ENCODE measurements at regions not wholly inside any gene's neighbourhood (a gene's known extent, or its start where the extent isn't known, plus 50 kb on each side); places are given as distances from the start of the nearest gene placed in this dataset.

DNA sequence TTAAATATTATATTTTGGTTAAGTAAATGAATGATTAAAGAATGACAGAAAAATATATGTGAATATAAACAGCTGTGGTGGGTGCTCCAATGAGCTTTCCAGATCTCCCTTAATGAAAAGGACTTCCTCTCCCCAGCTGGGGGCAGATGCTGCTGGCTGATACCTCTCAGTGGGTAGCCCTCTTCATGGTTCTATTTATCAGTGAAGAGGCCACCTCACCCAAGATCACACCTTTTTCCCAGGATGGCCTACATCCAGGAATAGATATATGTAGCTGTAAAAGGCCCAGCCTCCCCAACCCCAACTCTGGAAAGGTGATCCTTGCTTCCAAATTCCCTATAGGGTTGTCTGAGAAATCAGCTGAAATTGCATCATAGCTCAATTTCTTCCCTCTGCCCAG, 135.2 kb upstream of the ACVR2A start:
- no peak for DNase-seq

DNA sequence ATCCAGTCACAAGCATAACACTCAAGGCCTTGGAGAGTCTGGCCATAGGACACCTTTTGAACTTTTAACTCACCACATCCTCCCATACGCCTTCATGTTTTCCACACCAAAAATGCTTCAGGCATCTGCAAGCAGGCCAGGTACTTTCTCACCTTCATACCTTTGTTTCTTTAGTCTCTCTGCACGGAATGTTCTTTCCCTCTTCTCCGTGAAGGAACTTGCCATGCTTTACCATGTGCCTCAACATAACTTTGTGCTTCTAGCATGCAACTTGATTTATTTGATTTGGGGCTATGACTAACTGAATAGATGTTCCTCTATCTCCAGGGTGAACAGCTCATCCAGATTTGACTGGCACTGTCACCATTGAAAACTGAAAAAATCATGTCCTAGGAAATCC, 141.7 kb upstream of the ACVR2A start:
- no peak for DNase-seq

DNA sequence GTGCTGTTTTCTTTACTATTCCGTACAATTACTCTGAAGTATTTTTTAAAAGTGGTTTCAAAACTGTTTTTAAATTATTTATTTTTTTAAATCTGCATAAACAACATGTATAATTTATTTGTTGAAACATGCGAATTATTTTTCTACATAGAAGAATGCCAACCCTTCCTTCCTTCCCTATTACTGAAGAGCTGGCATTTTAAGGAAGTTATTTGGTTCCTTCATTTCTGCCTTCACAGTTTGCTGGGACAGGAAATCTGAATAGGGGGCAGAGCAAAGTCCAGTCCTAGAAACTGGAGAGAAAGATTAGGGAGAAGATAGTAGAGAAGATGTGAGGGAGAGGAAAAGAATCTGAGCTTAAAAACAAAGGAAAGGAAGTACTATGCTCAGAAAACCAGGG, 146.7 kb upstream of the ACVR2A start:
- DNase-seq = no peak

DNA sequence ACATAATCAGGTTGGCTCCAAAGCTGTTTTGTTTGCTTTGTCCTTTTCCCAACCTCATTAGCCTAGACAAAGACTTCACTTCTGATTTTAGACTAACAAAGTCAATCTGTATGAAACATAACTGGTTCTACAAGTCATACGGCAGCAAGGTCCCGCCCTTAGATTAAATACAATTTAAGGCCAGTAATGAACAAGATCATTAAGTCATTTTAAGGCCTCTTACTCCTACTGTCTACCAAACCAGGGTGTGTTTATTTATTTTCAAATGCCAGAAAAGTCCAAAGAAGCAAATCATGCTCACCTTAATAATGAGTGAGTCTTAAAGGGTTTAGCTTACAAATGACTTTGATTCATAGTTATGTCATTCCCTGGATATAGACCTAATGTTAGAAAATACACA, 148.4 kb upstream of the ACVR2A start:
- no peak for DNase-seq

DNA sequence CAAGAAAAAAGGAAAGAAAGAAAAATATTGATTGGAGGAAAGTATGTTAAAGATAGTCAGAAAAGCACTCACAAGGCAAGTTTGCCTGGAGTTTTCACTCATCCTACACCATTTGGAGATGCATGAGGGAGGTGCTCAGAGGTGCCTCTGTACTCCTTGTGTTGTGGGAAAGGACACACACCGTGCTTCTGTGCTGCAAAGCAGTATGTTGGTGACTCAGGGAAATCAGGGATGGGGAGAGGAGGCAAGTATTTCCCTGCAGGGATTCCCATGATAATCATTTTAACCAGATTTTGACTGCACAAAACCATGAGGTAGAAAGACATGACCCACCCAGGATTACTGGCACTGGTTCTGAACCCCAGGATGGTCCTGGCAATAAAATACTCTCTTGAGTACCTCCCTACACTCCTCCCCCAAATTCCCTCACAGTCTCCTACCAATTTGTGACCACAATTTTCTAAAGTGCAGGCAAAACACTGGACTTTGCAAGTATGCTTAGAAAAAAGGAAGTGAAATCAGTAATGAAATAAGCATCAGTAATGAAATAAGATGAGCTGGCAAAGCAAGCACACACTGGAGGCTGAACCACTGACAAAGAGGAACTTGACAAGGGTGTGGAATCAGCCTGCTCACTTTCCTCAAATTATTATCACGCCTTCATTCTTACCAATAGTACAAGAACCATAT, 155.5 kb upstream of the ACVR2A start:
- peak; percentile 67 for DNase-seq

DNA sequence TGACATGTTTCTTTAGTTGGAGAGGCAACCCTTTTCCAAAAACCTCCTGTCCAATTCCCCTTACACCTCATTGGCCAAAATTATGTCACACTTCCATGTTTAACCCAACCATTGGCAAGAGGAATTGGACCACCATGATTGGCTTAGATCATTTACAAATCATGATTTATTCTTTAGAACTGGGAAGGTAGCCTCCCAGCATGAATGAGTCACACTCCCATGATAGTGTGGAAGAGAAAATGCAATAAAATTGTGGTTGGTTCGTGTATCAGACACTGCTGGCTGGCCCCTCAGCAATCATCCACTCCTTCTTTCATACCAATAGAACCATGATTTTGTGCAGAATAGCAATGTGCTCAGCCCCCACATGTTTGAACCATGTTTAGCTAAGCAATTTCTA, 156.6 kb upstream of the ACVR2A start:
- no peak for DNase-seq

DNA sequence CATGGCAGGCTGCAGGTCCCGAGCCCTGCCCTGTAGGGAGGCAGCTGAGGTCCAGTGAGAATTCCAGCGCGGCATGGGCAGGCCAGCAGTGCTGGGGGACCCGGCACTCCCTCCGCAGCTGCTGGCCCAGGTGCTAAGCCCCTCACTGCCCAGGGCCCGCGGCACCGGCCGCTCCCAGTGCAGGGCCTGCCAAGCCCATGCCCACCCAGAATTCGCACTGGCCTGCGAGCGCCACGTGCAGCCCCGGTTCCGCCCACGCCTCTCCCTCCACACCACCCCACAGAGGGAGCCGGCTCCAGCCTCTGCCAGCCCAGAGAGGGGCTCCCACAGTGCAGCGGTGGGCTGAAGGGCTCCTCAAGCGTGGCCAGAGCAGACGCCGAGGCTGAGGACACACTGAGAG, 158.5 kb upstream of the ACVR2A start:
- DNase-seq = no peak

DNA sequence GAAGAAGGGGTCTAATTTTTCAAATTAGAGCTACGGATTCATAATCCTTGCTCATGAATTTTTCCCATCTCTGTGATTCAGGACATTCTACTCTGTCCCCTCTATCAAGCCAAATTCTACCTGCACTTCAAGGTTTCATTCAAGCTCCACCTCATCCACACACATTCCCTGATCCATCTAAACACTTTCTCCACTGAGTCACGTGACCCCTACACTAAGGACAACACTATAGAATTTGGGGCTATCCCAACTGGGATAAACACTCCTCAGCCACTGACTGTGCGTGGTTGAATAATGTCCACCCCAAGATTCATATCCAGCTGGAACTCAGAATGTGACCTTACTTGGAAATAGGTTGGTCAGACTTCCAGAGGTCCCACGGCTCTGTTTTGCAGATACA, 159.9 kb upstream of the ACVR2A start:
- DNase-seq = no peak

DNA sequence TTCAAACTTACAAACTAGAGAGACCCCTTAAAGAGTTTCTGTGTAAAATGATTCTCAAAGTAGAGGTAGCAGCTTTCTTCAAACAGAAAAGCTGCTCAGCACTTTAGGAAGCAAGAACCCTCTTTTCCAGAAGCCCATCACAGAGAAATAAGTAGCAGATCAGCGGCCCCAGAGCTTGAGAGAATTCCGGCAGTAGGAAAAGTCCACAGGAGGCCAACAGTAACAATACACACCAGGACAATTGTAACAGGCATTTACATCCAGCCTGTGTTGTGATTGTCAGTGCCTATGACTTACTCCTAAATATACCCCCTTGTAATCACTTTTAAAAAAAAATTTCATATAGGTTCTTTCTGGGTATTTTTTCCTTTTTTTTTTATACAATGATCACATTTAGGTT, 161.4 kb upstream of the ACVR2A start:
- DNase-seq = no peak

DNA sequence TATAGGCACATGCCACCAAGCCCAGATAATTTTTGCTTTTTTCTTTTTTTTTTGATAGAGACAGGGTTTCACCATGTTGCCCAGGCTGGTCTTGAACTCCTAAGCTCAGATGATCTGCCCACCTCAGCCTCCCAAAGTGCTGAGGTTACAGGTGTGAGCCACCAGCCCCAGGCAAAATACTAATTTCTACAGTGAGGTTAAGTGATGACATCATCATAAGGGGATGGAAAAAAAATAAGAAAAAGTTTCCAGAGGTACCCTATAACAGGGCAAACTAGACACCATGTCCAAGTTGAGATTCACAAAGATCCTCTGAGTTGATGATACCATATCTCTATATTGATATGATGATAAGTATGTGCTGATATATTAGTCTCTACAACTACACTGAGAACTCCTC, 163.7 kb upstream of the ACVR2A start:
- DNase-seq = no peak

DNA sequence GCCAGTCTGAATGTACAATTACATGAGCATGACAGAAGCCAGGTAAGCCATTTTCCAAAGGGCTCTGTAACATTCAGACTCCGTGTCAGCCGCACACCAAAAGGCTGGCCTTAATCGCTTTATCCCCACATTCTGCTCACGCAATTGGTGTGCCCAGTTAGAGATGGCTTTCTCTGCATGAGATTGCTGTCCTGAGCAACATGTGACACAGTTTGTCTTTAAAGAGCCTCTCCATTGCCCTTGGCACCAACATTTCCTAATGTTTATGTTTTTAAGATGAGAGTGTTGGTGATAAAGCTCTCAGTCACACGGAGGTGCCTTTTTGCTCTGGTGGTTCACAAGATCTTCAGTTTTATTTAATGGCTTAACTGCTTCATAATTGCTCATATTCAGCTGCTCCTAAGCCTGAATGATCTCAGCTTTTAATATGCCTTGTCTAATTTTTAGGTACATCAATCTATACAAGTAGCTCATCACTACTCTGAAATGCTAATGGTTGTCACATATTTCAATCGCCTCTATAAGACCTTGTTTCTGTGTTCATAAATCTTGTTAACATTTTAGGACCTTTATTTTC, 164.8 kb upstream of the ACVR2A start:
- no peak for DNase-seq

DNA sequence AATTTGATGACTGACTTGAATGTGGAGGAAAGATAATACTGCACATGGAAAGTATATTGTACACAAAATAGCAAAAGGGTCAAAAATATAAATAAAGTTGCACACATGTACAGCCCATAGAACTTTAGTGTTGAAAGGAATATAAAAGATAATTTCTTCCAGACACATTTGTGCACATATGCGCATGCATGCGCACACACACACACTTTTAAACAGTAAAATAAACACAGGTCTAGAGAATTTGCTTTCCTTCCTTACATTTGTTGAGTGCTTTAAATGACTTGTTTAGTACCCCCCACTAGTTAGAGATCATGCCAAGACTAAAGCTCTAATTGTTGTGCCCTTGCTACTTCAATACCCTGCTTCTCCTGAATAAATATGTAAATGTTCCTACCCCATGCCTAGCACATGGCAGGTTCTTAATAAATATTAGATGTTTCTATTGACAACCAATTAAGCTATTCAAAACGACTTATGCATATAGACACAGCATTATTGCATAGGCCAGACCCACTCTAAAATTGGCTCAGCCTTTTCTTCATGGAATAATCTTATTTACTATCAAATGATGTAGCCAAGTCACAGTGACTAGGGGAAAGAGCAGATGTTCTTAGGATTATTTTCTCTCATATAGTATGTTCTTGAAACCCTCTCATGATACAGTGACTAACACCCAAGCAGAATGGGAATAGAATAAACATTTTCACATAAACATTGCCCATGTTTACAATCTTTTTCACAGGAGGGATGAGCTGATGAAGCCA, 165.5 kb upstream of the ACVR2A start:
- DNase-seq = no peak

DNA sequence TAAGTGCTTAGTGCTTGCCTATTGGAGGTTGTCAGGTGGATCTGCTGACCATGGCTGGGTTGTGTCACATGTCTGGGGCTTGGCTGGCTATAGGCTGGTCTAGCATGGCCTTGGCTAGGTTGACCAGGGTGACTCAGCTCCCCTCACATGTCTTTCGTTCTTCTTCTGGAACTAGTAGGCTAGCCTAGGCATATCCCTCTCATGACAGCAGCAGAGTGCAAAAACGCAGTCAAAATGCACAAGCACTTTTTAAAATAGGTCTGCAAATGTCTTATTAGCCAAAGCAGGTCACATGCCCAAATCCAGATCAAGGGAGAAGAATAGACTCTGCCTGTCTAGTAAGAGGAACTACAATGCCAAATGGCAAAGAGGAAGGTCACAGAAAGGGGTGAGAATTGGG, 179.7 kb upstream of the ACVR2A start:
- no peak for DNase-seq

DNA sequence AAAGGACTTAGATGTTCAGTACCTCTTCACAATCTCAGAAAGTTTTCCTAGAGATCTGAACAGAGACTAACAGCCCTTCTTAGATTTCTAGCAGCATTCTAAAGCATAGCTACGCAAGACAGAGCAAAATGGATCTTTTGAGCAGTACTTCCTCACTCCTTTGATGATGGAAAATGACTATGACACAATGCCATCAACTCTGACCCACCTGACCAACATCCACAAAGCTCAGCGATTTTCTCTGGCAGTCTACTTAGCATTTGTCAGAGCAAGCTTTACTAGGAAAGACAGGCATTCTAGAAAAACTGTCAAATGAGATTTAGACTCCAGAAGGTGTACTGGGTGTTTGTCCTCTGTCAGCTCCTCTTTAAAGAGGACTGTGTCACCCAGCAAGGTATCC, 180.9 kb upstream of the ACVR2A start:
- DNase-seq = no peak

DNA sequence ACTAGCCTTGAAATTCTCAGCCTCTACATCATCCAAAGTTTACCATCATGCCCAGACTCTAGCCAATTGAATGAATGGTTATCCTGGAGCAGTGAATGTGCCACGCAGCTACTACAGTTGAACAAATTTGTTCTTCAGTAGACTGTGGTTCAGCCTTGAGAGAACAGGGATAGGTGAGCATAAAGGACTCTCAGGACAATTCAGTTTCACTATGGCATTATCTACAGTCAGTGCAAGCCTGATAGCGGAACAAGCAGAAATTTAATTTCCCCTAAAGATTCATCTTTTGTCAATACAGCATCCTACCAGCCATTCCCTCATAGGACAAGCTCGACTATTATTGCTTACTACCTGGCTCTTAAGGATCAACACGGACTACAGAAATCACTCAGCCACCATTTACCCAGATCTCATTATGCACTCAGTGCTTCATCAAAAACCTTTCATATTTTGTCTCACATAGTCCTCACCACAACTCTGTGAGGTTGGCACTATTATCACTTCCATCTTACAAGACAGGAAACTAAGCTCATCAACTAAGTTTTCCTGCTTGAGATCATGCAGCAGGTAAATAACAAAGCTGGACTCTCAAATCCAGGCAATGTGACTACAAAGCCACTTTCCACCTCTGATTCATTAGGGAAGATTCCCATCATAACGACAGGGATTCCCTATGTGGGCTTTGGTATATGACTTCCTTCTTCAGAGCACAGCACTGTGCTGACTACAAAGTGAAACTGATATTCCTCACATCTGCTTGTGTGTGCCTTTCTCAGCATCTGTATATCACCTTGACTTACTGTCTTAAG, 181.5 kb upstream of the ACVR2A start:
- no peak for DNase-seq

DNA sequence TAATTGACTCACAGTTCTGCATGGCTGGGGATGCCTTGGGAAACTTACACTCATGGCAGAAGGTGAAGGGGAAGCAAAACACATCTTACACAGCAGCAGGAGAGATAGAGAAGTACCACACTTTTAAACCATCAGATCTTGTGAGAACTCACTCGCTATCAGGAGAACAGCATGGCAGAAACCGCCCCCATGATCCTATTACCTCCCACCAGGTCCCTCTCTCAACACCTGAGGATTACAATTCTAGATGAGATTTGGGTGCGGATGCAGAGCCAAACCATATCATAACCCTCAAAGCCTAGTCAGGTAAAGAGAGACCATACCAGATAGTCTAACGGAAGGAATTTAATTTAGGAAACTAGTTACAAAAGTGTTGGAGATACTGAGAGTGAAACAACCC, 182.6 kb upstream of the ACVR2A start:
- no peak for DNase-seq

DNA sequence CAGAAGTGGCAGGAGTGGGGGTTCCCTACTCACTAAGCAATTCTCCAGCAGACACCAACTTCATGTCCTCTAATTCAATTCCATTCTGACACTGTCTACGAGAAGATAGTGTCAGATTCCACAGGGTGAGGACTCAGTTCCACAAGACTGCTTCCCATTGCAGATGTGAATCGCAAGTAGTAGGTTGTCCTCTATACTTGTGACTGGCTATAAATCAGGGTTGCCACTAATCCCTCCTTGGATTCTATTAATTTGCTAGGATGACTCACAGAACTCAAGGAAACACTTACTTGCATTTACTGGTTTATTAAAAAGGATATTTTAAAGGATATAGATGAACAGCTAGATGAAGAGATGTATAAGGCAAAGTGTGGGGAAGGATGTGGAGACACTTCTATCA, 184.1 kb upstream of the ACVR2A start:
- DNase-seq = no peak

DNA sequence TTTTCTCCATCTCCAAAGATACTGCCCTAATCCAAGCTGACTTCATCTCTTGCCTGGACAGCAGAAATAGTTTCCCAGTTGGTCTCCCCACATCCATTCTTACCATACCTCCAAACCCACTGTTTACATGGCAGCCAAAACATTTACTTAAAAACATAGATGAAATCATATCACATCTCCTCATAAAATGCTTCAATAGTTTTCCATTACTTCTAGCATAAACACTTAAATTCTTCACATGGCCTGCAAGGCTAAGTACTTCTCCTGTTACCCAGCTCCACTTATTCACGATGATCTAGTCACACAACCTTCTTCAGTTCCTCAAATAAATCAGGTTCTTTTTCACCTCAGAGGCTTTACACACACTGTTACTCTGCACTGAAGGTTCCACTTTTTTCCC, 185.8 kb upstream of the ACVR2A start:
- DNase-seq = no peak

DNA sequence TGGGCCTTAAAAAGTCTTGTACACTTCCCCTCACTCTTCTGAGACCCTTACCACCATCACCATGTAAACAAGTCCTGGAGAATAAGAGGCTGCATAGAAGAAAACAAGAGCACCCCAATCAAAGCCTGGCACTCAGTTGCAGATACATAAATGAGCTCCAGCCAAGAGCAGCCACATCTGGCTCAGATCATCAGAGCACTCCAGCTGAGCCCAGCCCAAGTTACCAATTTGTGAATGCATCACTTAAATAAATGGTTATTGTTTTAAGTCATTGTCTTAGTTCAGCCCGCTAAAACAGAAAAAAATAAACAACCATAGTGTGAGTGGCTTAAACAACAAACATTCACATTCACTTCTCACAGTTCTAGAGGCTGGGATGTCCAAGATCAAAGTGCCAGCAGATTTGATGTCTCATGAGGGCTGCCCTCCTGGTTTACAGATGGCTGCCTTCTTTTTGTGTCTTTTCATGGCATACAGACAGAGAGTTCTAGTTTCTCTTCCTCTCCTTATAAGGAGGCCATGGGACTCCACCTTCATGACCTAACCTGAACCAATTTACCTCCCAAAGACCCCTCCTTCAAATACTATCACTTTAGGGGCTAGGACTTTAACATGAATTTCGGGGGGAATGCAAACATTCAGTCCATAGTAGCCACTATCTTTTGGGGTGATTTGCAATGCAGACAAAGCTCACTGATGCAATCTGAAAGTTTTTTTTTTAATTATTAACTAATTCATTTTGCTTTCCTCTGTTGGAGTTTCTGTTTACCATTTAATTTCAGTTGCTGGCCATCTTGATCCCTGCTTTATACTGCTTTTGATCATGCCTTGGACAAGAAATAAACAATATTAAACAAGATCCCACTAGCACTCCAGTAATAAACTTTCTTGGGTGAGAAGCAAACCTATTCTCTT, 187.5 kb upstream of the ACVR2A start:
- DNase-seq = no peak

DNA sequence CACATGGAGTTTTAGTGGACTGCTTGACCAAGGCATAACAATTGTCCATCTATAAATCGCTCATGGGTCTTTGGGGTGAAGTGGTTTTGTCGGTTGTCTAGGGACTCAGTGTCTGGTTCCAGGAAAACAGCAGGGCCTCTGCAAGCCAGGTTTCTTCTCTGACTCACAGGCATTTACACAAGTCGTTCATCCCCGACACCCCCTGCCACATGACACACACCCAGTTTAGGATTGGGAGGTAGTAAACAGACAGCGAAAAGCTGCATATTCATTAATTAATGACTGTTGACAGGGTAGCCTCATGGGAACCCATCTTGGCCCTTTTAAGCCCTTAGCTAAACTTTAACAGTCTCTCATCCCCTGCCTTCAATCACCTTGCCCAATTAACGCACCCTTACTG, 194.8 kb upstream of the ACVR2A start:
- DNase-seq = no peak

DNA sequence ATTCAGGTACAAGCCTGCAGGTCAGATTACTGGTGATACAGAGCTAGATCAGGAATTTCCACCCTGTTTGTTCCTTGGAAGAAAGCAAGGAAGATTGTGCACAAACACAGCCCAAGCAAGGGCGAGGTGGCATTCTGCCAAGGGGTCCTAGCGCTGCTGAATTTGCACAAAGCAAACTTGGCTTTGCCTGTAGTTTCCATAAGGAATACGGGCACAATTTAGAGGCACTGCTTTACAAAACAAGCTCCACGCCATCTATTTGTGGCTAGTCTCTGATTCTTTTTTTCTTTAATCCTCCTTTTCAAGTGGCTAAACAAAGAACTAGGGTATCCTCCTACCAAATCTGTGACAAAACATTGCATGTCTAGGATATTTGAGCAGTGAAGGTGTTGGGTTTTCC, 195.5 kb upstream of the ACVR2A start:
- no peak for DNase-seq

DNA sequence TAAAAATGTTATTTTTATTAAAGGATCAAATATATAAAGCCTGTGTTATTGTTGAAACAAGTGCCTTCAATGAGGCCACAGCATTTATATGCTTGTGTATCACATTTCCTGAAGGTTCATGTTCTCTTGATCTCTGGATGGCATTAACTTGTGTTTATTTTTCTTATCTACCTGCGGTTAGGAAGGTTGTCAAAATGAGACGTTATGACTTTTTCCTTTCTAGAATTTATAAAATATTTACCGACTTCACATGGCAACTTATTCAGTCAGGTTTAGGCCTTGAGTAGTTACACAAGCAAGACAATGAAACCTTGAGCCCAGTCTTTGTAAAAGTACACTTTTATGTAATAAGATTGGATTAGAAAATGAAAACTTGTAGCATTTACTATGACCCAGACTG, 196.4 kb upstream of the ACVR2A start:
- no peak for DNase-seq

DNA sequence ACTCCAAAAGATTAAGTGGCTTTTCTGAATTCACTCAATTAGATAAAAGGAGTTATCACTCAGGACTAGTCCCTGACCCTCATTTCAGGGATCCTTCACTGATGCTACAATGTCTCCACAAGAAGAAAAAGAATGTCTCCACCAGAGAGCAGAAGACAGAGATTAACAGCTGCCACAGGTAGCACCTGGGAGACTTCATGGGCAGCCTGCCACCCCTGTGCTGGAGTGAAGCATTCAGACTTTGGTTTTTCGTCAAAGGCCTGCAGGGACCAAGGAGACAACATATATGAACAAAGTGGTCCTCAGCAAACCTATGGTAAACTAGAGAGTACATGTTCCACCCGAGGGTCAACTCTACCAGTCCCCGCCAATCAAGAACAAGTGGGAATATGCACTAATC, 197.0 kb upstream of the ACVR2A start:
- no peak for DNase-seq

Data from hematopoietic multipotent progenitor cell treated with erythropoietin and hydrocortisone succinate and interleukin-3 and kit ligand, for 4 days (in vitro differentiated cells).